ENCODE measurements at regions not wholly inside any gene's neighbourhood (a gene's known extent, or its start where the extent isn't known, plus 50 kb on each side); places are given as distances from the start of the nearest gene placed in this dataset.

- no peak for TF ChIP-seq CTCF (IDR thresholded peaks at IDR 0.05; ENCODE audit: insufficient read depth, low read depth, low read length)
- no peak for TF ChIP-seq EZH2 (IDR thresholded peaks at IDR 0.05; ENCODE audit: insufficient read depth, low read length)
Measured at GRCh38 chr11:42138454-42138853, 679.0 kb upstream of the LRRC4C start.
